OCI-LY7 (cell line): ENCODE measurements at regions not wholly inside any gene's neighbourhood (a gene's known extent, or its start where the extent isn't known, plus 50 kb on each side); places are given as distances from the start of the nearest gene placed in this dataset.

Source experiments
- CTCF ChIP-seq: fragments of 200-600 bp; sonication (generic); conservative IDR thresholded peaks from 2 replicates; pipeline ENCODE4 v1.5.1; 2014; ENCODE audit warnings: mild to moderate bottlenecking, antibody characterized with exemption, low read length, moderate library complexity, mixed read lengths
- EZH2phosphoT487 ChIP-seq: fragments of 200-600 bp; sonication (generic); IDR thresholded peaks from 2 replicates; pipeline ENCODE4 v1.6.1; 2018; ENCODE audit warnings: low read depth, borderline replicate concordance, mild to moderate bottlenecking, mixed run types, antibody characterized with exemption, low read length, moderate library complexity, mixed read lengths

GRCh38 chr7:79590391-79590790 lies 136.9 kb upstream of the MAGI2 start:
- TF ChIP-seq CTCF (no peak), EZH2phosphoT487 (no peak)
